Hepatocyte (in vitro differentiated cells): ENCODE measurements at regions not wholly inside any gene's neighbourhood (a gene's known extent, or its start where the extent isn't known, plus 50 kb on each side); places are given as distances from the start of the nearest gene placed in this dataset.

Experiments
- DNase-seq: peaks from one replicate; pipeline ENCODE4 v3.0.0-alpha.2; 2016; ENCODE audit warnings: low spot score
- H2AFZ ChIP-seq: fragments of 200-600 bp; sonication (generic); 2 replicates; pipeline ENCODE4 v1.6.0; 2016; ENCODE audit warnings: antibody characterized with exemption, mild to moderate bottlenecking
- H3K27ac ChIP-seq: fragments of 200-600 bp; sonication (generic); 2 replicates; pipeline ENCODE4 v1.5.1; 2016; ENCODE audit warnings: mild to moderate bottlenecking
- H3K27me3 ChIP-seq: fragments of 200-600 bp; sonication (generic); 2 replicates; pipeline ENCODE4 v1.6.1; 2016
- H3K36me3 ChIP-seq: fragments of 200-600 bp; sonication (generic); replicated peaks from 2 replicates; pipeline ENCODE4 v1.5.1; 2016; ENCODE audit warnings: low read depth; ENCODE audit not compliant: insufficient read depth
- H3K4me1 ChIP-seq: fragments of 200-600 bp; sonication (generic); 2 replicates; pipeline ENCODE4 v1.5.1; 2016; ENCODE audit warnings: mild to moderate bottlenecking, moderate library complexity; ENCODE audit not compliant: insufficient read depth
- H3K4me2 ChIP-seq: fragments of 200-600 bp; sonication (generic); 2 replicates; pipeline ENCODE4 v1.6.0; 2016
- H3K4me3 ChIP-seq: fragments of 200-600 bp; sonication (generic); 2 replicates; pipeline ENCODE4 v1.5.1; 2016; ENCODE audit warnings: mild to moderate bottlenecking
- H3K79me2 ChIP-seq: fragments of 200-600 bp; sonication (generic); 2 replicates; pipeline ENCODE4 v1.6.0; 2017; ENCODE audit warnings: mild to moderate bottlenecking
- H3K9me2 ChIP-seq: fragments of 200-600 bp; sonication (generic); replicated peaks from 2 replicates; pipeline ENCODE4 v1.6.0; 2017; ENCODE audit warnings: mild to moderate bottlenecking; ENCODE audit not compliant: insufficient read depth
- H3K9me3 ChIP-seq: fragments of 200-600 bp; sonication (generic); 2 replicates; pipeline ENCODE4 v1.5.1; 2016; ENCODE audit warnings: low read depth, mild to moderate bottlenecking
- H4K20me1 ChIP-seq: fragments of 200-600 bp; sonication (generic); 2 replicates; pipeline ENCODE4 v1.6.0; 2016; ENCODE audit warnings: mild to moderate bottlenecking; ENCODE audit not compliant: insufficient read depth, poor library complexity, severe bottlenecking
- EZH2 ChIP-seq: fragments of 200-600 bp; sonication (generic); IDR thresholded peaks from 2 replicates; pipeline ENCODE4 v1.6.1; 2016; ENCODE audit warnings: antibody characterized with exemption, mild to moderate bottlenecking, borderline replicate concordance
- EZH2phosphoT487 ChIP-seq: fragments of 200-600 bp; sonication (generic); IDR thresholded peaks from one replicate; pipeline ENCODE4 v1.6.1; 2018; ENCODE audit warnings: antibody characterized with exemption, mild to moderate bottlenecking, low read depth, moderate library complexity; ENCODE audit not compliant: unreplicated experiment, severe bottlenecking
- WGBS: methylation state at CpG from one replicate; pipeline ENCODE4 v1.1.6; 2016; ENCODE audit warnings: low lambda C conversion rate; ENCODE audit errors: missing lambda C conversion rate; 5-methylcytosine and 5-hydroxymethylcytosine counted together
- TF ChIP-seq, protein P1 (sequence below): fragments of 200-600 bp; sonication (generic); IDR thresholded peaks from 2 replicates; pipeline ENCODE4 v1.5.1; 2016; ENCODE audit warnings: antibody characterized with exemption, mild to moderate bottlenecking; ENCODE audit not compliant: poor library complexity

GRCh38 chr1:219352961-219353651 lies 179.4 kb downstream of the LYPLAL1 start:
- Histone ChIP-seq H3K4me1 (no peaks in the 10 kb centered on the region), H3K4me2 (no peak overlapping the region), H3K4me3 (no peak overlapping the region), H2AFZ (no peak overlapping the region), H3K9me2 (no peaks in the 10 kb centered on the region), H3K27me3 (no peaks in the 10 kb centered on the region), H3K36me3 (no peaks in the 10 kb centered on the region), H4K20me1 (no peaks in the 10 kb centered on the region), H3K27ac (no peak overlapping the region), H3K9me3 (no peaks in the 10 kb centered on the region), H3K79me2 (no peaks in the 10 kb centered on the region)
- 65% methylated on average over 4 of the region's 4 CpGs for WGBS
- no peak for DNase-seq
- TF ChIP-seq EZH2phosphoT487 = no peak
- TF ChIP-seq, protein P1, sequence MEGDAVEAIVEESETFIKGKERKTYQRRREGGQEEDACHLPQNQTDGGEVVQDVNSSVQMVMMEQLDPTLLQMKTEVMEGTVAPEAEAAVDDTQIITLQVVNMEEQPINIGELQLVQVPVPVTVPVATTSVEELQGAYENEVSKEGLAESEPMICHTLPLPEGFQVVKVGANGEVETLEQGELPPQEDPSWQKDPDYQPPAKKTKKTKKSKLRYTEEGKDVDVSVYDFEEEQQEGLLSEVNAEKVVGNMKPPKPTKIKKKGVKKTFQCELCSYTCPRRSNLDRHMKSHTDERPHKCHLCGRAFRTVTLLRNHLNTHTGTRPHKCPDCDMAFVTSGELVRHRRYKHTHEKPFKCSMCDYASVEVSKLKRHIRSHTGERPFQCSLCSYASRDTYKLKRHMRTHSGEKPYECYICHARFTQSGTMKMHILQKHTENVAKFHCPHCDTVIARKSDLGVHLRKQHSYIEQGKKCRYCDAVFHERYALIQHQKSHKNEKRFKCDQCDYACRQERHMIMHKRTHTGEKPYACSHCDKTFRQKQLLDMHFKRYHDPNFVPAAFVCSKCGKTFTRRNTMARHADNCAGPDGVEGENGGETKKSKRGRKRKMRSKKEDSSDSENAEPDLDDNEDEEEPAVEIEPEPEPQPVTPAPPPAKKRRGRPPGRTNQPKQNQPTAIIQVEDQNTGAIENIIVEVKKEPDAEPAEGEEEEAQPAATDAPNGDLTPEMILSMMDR = no peak
- TF ChIP-seq EZH2 = no peak

DNA sequence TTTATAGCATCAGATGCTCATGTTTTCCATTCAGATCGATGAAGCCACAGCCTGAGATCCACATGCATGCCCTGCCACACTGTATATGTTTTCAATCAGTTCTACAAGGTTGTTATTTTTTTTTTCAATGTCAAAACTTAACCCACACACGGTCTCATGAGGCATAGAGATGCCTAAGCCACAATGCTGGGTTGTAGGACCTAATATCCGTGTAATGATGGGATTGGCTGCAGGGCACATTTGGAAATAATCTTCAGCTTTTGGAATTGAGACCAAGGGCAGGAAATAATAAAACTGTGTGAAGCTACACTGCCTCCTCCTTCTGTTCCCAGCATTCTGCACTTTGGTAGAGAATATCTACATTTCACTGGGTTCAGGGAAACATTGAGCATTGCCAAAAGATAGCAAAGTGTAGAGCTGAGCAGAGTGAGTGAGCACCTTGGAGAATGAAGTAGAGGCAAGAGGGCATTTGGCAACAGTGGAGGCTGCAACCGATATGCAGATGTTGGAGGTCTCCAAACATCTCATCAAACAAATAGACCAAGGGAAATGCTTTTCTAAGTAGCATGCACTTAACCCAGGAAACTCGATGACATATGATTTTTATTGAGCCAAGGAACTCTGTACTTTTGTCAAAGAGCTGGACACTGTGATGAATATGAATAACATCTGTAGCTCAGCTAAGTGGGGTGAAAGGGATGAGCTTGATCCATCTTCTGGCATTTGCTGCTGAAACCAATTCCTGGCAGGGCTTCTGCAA lies 176.7 kb downstream of the LYPLAL1 start:
- Histone ChIP-seq H3K27me3 (no peaks in the 10 kb centered on the region), H3K4me2 (no peak overlapping the region), H3K9me3 (no peaks in the 10 kb centered on the region), H3K4me3 (no peak overlapping the region), H3K36me3 (no peaks in the 10 kb centered on the region), H3K27ac (peak overlapping the region; percentile 43), H4K20me1 (no peaks in the 10 kb centered on the region), H3K9me2 (no peaks in the 10 kb centered on the region), H3K4me1 (no peaks in the 10 kb centered on the region), H2AFZ (no peak overlapping the region), H3K79me2 (no peaks in the 10 kb centered on the region)
- WGBS = 65% methylated on average over 5 of the region's 5 CpGs
- TF ChIP-seq EZH2 (no peak), EZH2phosphoT487 (no peak)
- TF ChIP-seq, protein P1 = no peak
- no peak for DNase-seq

GRCh38 chr1:219347921-219348391 lies 174.3 kb downstream of the LYPLAL1 start:
- Histone ChIP-seq H2AFZ (no peak overlapping the region), H3K36me3 (no peaks in the 10 kb centered on the region)
- TF ChIP-seq EZH2phosphoT487 = no peak
- no peak for TF ChIP-seq EZH2
- TF ChIP-seq, protein P1 = no peak

More at GRCh38 chr1:219347921-219348391, 174.3 kb downstream of the LYPLAL1 start:
- H3K9me3 ChIP-seq = no peaks in the 10 kb centered on the region
- DNase-seq = no peak
- H3K9me2 ChIP-seq = no peaks in the 10 kb centered on the region
- no peak overlapping the region for H3K27ac ChIP-seq
- H3K4me2 ChIP-seq = no peak overlapping the region
- no peaks in the 10 kb centered on the region for H3K27me3 ChIP-seq
- no peaks in the 10 kb centered on the region for H3K4me1 ChIP-seq
- WGBS = 91% methylated on average over 5 of the region's 5 CpGs
- no peak overlapping the region for H3K4me3 ChIP-seq
- H3K79me2 ChIP-seq = no peaks in the 10 kb centered on the region
- no peaks in the 10 kb centered on the region for H4K20me1 ChIP-seq
